ENCODE measurements at regions not wholly inside any gene's neighbourhood (a gene's known extent, or its start where the extent isn't known, plus 50 kb on each side); places are given as distances from the start of the nearest gene placed in this dataset.
"Not testable (repeated sequence)": the region's sequence is repeated elsewhere in the genome, so short reads cannot be mapped to it uniquely, and the experiment has no call there.

DNA sequence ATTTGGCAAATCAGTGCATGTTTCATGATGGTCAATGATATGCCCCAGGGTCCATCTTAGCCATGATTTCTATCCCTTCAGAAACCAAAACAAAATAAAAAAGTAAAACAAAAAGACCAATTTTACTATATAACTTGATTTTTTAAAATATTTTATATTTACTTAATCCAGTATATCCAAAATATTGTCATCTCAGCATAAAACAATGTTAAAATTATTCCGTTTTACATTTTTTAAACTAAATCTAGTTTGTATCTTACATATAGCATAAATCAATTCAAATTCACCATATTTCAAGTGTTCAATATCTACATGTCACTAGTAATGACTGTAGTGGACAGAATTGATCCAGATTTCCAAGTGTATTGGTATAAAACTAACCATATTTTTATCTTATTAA, 277.7 kb upstream of the ZNF322 start:
- not testable (repeated sequence) for H3K4me3 Mint-ChIP-seq

GRCh38 chr6:26951211-26951610, 291.7 kb upstream of the ZNF322 start:
- H3K27ac ChIP-seq (ENCODE audit: low read depth); H3K27me3 ChIP-seq (ENCODE audit: insufficient read depth); ATAC-seq; H3K4me1 ChIP-seq (ENCODE audit: insufficient read depth); H3K79me2 ChIP-seq (replicated peaks; ENCODE audit: insufficient read depth); H3K36me3 Mint-ChIP-seq (ENCODE audit: low read depth); H2AFZ ChIP-seq; H3K4me3 Mint-ChIP-seq; H3K4me2 ChIP-seq; H3K36me3 ChIP-seq (ENCODE audit: insufficient read depth); DNase-seq (ENCODE audit: low spot score); H3K9me2 ChIP-seq (ENCODE audit: insufficient read depth); H3K27me3 Mint-ChIP-seq (ENCODE audit: insufficient read depth, low read depth, poor library complexity); H3K9me3 Mint-ChIP-seq; H3K4me3 ChIP-seq; H3F3A ChIP-seq (replicated peaks; ENCODE audit: low read depth); H4K20me1 ChIP-seq (replicated peaks; ENCODE audit: insufficient read depth); H3K4me1 Mint-ChIP-seq: not testable (repeated sequence)
- H3K27ac Mint-ChIP-seq: peak overlapping the region; percentile 54; the same call in 1 of the 2 replicates

More for the DNA sequence above, 277.7 kb upstream of the ZNF322 start:
- not testable (repeated sequence) for H3K27ac Mint-ChIP-seq; ATAC-seq; H3K4me1 Mint-ChIP-seq; H3K4me3 ChIP-seq; H3F3A ChIP-seq (replicated peaks; ENCODE audit: low read depth); H3K9me2 ChIP-seq (ENCODE audit: insufficient read depth); H3K36me3 ChIP-seq (ENCODE audit: insufficient read depth); H3K27me3 Mint-ChIP-seq (ENCODE audit: insufficient read depth, low read depth, poor library complexity); H3K79me2 ChIP-seq (replicated peaks; ENCODE audit: insufficient read depth); H3K36me3 Mint-ChIP-seq (ENCODE audit: low read depth); H3K4me1 ChIP-seq (ENCODE audit: insufficient read depth); H3K27me3 ChIP-seq (ENCODE audit: insufficient read depth); DNase-seq (ENCODE audit: low spot score); H3K27ac ChIP-seq (ENCODE audit: low read depth); H4K20me1 ChIP-seq (replicated peaks; ENCODE audit: insufficient read depth); H3K4me2 ChIP-seq; H3K9me3 Mint-ChIP-seq; H2AFZ ChIP-seq

GRCh38 chr6:26956078-26956600, 291.4 kb upstream of the PRSS16 start:
- H3K27ac ChIP-seq (ENCODE audit: low read depth); H4K20me1 ChIP-seq (replicated peaks; ENCODE audit: insufficient read depth); H3K36me3 ChIP-seq (ENCODE audit: insufficient read depth); H3K27me3 ChIP-seq (ENCODE audit: insufficient read depth); H3K4me1 Mint-ChIP-seq; H3K9me3 Mint-ChIP-seq; H3K9me2 ChIP-seq (ENCODE audit: insufficient read depth); H3K27me3 Mint-ChIP-seq (ENCODE audit: insufficient read depth, low read depth, poor library complexity); H3K4me2 ChIP-seq; H3K4me1 ChIP-seq (ENCODE audit: insufficient read depth); H3F3A ChIP-seq (replicated peaks; ENCODE audit: low read depth); H3K79me2 ChIP-seq (replicated peaks; ENCODE audit: insufficient read depth); H3K36me3 Mint-ChIP-seq (ENCODE audit: low read depth): not testable (repeated sequence)
- peak; percentile 39; the same call in 1 of the 2 replicates for TF ChIP-seq POLR2AphosphoS5 (IDR thresholded peaks at IDR 0.05; ENCODE audit: low read depth)
- peak overlapping the region; percentile 84 for H3K27ac Mint-ChIP-seq
- ATAC-seq: peak; percentile 39; the same call in 2 of the 3 replicates
- peak; percentile 64 for DNase-seq (ENCODE audit: low spot score)
- Histone ChIP-seq H3K4me3 (peak overlapping the region; percentile 55), H2AFZ (peak overlapping the region; percentile 86; the same call in 1 of the 2 replicates)
- H3K4me3 Mint-ChIP-seq: peak overlapping the region; percentile 84

GRCh38 chr6:26956601-26957184, 290.8 kb upstream of the PRSS16 start:
- H3K27ac ChIP-seq (ENCODE audit: low read depth); H3K27ac Mint-ChIP-seq; H3K36me3 Mint-ChIP-seq (ENCODE audit: low read depth); H3K27me3 Mint-ChIP-seq (ENCODE audit: insufficient read depth, low read depth, poor library complexity); H4K20me1 ChIP-seq (replicated peaks; ENCODE audit: insufficient read depth); H3K4me1 ChIP-seq (ENCODE audit: insufficient read depth); H3F3A ChIP-seq (replicated peaks; ENCODE audit: low read depth); H3K9me2 ChIP-seq (ENCODE audit: insufficient read depth); H3K27me3 ChIP-seq (ENCODE audit: insufficient read depth); H3K79me2 ChIP-seq (replicated peaks; ENCODE audit: insufficient read depth); H3K36me3 ChIP-seq (ENCODE audit: insufficient read depth); H3K4me1 Mint-ChIP-seq; H3K9me3 Mint-ChIP-seq: not testable (repeated sequence)
- ATAC-seq (peak; percentile 94), DNase-seq (ENCODE audit: low spot score) (peak; percentile 65)
- peak overlapping the region; percentile 70 for H3K4me2 ChIP-seq
- peak overlapping the region; percentile 55 for H3K4me3 ChIP-seq
- 0 out of 2 replicates have a peak, but pooled peaks have one; percentile 19 for TF ChIP-seq POLR2AphosphoS5 (IDR thresholded peaks at IDR 0.05; ENCODE audit: low read depth)
- TF ChIP-seq, protein P1, sequence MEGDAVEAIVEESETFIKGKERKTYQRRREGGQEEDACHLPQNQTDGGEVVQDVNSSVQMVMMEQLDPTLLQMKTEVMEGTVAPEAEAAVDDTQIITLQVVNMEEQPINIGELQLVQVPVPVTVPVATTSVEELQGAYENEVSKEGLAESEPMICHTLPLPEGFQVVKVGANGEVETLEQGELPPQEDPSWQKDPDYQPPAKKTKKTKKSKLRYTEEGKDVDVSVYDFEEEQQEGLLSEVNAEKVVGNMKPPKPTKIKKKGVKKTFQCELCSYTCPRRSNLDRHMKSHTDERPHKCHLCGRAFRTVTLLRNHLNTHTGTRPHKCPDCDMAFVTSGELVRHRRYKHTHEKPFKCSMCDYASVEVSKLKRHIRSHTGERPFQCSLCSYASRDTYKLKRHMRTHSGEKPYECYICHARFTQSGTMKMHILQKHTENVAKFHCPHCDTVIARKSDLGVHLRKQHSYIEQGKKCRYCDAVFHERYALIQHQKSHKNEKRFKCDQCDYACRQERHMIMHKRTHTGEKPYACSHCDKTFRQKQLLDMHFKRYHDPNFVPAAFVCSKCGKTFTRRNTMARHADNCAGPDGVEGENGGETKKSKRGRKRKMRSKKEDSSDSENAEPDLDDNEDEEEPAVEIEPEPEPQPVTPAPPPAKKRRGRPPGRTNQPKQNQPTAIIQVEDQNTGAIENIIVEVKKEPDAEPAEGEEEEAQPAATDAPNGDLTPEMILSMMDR (conservative IDR thresholded peaks at IDR 0.05; ENCODE audit: low read depth in 2 of 2): peak; percentile 40 to 68
- peak overlapping the region; percentile 80 for H3K4me3 Mint-ChIP-seq
- H2AFZ ChIP-seq: peak overlapping the region; percentile 90; the same call in 1 of the 2 replicates

- peak overlapping the region; percentile 90; the same call in 1 of the 2 replicates for H2AFZ ChIP-seq
- H3K4me3 Mint-ChIP-seq: peak overlapping the region; percentile 80
- H3F3A ChIP-seq (replicated peaks; ENCODE audit: low read depth): not testable (repeated sequence)
These were observed 289.9 kb upstream of the PRSS16 start for GRCh38 chr6:26957399-26958127.

More at GRCh38 chr6:26957399-26958127, 289.9 kb upstream of the PRSS16 start:
- H3K36me3 Mint-ChIP-seq (ENCODE audit: low read depth); H3K4me1 ChIP-seq (ENCODE audit: insufficient read depth); H3K27me3 ChIP-seq (ENCODE audit: insufficient read depth); H3K9me2 ChIP-seq (ENCODE audit: insufficient read depth); H3K27ac ChIP-seq (ENCODE audit: low read depth); H4K20me1 ChIP-seq (replicated peaks; ENCODE audit: insufficient read depth); H3K9me3 Mint-ChIP-seq; H3K79me2 ChIP-seq (replicated peaks; ENCODE audit: insufficient read depth); H3K4me1 Mint-ChIP-seq; H3K27me3 Mint-ChIP-seq (ENCODE audit: insufficient read depth, low read depth, poor library complexity); H3K27ac Mint-ChIP-seq; H3K36me3 ChIP-seq (ENCODE audit: insufficient read depth); ATAC-seq: not testable (repeated sequence)
- peak overlapping the region; percentile 55 for H3K4me3 ChIP-seq
- DNase-seq (ENCODE audit: low spot score): peak; percentile 5
- H3K4me2 ChIP-seq: peak overlapping the region; percentile 70
